B cell (primary cell): ENCODE measurements at regions not wholly inside any gene's neighbourhood (a gene's known extent, or its start where the extent isn't known, plus 50 kb on each side); places are given as distances from the start of the nearest gene placed in this dataset.

Experiments
- EZH2 ChIP-seq: IDR thresholded peaks from 2 replicates; pipeline ENCODE4 v1.6.1; 2012; ENCODE audit warnings: borderline replicate concordance, low read depth, mild to moderate bottlenecking, moderate library complexity, low read length; ENCODE audit not compliant: insufficient read depth, poor library complexity, severe bottlenecking
- TF ChIP-seq, protein P1 (sequence below): fragments of 200-600 bp; IDR thresholded peaks from one replicate; pipeline ENCODE4 v1.8.0; 2022; ENCODE audit warnings: antibody characterized with exemption, mild to moderate bottlenecking

DNA sequence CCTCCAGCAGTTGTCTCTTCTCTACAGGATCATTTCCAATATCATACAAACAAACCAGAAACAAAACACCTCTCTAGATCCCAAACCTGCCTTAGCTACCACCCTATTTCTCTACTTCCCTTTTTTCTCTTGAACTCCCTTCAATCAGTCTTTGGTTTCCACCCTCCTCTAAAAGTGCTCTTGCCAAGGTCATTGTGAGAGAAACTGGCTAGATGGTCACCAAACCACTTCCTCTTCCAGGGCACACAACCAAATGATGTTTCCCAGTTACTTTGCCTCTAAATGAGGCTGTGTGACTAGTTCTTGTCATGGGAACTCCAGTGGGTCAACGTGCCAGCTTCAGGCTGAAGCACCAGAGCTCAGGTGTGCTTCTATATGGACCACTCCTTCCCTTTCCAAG, 85.8 kb upstream of the ARMC2 start:
- no peak for TF ChIP-seq EZH2
- TF ChIP-seq, protein P1, sequence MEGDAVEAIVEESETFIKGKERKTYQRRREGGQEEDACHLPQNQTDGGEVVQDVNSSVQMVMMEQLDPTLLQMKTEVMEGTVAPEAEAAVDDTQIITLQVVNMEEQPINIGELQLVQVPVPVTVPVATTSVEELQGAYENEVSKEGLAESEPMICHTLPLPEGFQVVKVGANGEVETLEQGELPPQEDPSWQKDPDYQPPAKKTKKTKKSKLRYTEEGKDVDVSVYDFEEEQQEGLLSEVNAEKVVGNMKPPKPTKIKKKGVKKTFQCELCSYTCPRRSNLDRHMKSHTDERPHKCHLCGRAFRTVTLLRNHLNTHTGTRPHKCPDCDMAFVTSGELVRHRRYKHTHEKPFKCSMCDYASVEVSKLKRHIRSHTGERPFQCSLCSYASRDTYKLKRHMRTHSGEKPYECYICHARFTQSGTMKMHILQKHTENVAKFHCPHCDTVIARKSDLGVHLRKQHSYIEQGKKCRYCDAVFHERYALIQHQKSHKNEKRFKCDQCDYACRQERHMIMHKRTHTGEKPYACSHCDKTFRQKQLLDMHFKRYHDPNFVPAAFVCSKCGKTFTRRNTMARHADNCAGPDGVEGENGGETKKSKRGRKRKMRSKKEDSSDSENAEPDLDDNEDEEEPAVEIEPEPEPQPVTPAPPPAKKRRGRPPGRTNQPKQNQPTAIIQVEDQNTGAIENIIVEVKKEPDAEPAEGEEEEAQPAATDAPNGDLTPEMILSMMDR = no peak
